ENCODE measurements at regions not wholly inside any gene's neighbourhood (a gene's known extent, or its start where the extent isn't known, plus 50 kb on each side); places are given as distances from the start of the nearest gene placed in this dataset.

DNA sequence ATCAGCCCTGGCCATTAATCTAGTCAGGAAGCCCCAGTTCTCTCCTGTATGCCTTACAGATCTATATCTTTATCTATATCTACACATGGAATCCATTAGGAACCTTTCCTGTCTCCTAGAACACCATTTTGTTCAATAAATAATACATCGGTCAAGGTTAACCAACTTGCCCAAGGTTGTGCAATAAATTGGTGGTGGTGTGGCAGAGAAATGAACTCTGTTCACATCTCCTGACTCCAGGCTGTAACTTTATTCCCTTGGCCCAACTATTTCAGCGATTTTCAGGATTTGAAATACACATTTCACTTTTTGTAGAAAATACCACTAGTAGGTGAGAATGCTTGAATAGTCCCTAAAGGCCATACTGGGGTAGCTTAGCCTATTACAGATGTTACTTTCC lies 712.5 kb upstream of the FZD8 start:
- no peak for DNase-seq

DNA sequence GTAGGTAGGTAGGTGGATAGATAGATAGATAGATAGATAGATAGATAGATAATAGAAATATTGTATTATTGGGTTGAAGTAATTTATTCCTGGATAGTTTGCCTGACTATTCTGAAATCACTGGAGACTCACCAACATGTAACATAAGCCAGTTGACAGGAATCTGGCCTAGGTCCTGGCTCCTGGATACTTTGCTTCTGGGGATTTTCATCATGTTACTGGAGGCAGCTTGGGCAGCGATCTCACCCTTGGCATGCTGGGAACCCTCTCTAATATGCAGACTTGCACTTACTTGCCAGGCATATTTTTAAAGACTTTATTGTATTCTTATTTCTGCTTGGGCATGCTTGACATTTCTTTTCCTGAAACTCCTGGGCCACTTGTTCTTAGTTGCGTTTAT lies 709.1 kb upstream of the FZD8 start:
- DNase-seq: no peak

DNA sequence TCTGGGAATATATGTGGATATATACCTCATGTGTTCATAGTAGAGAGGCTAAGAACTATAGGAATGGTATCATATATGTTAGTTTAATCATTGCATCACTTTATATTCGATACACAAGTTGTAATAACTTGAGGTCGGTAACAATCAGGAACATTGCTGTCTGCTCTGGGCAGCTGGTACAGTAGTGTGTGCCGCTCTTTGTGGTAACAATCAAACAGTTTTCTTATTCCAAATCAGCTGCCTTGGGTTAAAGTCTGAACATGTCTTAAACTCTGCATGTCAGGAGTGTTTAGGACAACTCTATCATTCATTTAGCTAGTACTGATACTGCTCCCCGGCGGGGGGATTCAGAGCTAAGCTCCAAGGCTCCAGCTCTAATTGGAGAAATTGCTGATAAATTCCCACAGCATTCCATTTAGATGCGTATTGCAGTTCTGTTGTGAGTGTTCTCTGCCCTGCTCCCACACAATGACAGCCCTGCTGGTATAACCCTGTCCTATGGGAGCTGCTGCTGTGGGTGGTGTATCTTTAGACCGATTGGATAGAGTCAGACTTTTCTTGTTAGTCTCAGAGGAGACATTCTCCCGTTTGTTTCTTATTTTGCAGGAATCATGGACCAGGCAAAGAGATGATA lies 707.5 kb upstream of the FZD8 start:
- no peak for DNase-seq

DNA sequence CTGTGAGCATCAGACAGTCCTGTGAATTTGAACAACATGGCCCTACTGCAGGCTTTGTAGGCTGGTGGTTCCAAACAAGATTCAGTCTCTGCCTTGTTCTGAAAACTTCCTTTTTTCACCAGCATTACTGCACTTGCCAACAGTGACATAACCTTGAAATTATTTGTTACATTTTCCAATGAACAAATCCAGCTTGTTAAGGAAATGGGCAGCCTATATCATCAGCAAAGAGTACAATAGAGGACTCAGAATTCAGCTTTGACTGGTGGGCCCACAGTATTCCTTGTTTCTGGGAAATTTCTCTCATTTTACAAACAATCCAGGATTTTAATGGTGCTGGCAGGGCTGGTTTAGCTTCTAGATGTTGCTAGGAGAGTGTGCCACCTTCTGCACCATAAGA lies 703.7 kb upstream of the FZD8 start:
- DNase-seq: no peak

DNA sequence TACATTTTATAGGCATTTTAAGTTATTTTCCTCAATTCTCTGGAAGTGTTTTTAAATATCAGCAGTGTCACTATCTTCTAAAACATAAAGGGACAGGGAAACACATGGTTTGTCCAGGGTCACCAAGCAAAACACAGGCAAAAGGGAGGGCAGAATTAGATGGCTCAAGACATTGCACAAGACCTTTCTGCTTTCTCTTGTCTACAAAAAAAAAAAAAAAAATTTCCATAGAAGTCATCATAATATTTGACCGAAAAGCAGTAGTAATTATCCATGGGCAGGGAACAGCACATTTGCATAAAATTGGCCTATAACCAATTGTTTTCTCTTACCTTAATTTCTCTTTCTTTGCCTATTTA lies 703.1 kb upstream of the FZD8 start:
- DNase-seq: no peak

DNA sequence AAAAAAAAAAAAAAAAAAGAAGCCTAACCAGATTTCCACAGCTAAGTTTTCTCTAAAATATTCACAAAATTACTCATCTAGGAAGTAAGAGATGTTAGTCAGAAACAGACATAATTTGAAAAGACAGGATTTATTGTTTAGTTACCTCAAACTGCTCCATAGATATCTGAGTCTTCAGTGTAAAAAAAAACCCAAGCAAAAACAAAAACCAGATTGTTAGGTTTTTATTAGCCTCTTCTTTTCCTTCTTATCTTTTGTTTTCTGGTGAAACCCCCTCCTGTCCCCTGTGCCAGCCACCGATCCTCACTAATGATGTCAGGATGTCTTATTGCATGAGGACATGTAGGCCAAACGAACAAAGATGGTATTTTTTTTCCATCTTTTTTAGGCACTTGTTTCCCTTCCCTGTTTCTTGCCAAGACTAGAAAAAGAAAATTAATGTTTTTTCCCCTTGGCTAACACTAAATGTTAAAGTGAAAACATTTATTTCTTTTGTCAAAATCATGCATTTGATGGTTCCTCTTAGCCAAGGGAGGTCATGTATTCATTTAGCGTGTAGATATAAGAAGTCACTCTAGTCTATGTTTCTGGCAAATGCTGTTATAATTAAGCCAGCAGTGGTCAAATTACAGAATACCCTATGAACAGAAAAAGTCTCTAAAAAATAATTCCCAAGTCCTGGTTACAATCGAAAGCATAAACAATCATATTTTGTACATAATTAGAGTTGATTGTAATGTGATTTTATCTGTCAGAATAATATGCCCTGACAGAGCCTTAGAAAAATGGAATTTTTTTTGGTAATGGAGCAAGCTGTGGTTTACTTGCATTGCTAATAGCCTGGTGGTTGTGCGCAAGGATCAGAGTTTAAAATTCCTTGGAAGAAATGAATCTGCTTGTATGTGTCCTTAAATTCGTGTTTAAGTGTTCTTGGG lies 702.4 kb upstream of the FZD8 start:
- no peak for DNase-seq

DNA sequence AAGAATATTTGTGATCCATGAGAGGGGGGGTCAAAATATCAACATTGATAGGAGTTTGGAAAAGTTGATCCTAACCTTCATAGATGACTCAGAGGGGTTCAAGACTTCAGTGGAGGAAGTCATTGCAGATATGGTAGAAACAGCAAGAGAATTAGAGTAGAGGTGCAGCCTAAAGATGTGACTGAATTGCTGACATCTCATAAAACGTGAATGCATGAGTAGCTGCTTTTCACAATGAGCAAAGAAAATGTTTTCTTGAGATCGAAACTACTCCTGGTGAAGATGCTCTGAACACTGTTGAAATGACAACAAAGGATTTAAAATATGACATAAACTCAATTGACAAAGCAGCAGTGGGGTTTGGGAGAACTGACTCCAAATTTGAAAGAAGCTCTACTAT lies 700.7 kb upstream of the FZD8 start:
- DNase-seq: no peak

DNA sequence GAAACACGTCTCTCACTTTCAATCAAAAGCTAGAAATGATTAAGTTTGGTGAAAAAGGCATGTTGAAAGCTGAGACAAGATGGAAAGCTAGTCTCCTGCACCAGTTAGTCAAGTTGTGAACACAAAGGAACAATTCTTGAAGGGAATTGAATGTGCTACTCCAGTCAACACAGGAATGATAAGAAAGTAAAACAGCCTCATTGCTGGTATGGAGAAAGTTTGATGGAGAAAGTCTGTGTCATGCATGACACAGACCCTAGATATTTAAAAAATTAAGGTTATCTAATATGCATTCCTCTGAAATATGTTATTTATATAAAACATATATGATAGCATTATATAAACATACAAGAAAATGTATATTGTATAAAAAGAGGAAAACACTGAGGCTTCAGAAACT lies 699.4 kb upstream of the FZD8 start:
- DNase-seq: no peak

DNA sequence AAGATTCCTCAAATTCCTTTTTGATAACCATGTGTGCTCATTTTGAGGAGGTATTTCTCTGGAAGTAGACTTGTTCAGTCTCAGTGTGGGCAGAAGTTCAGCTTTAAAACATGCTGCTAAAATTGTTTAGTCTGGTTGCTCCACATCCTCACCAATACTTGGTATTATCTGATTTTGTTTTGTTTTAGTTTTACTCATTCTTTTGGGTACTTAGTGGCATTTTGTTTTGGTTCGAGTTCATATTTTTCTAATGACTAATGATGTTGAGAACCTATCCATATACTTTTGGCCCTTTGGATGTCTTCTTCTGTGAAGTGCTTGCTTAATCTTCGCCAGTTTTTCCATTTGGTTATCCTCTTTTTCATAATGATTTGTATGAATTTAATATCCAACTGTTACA lies 694.2 kb upstream of the FZD8 start:
- DNase-seq: no peak

DNA sequence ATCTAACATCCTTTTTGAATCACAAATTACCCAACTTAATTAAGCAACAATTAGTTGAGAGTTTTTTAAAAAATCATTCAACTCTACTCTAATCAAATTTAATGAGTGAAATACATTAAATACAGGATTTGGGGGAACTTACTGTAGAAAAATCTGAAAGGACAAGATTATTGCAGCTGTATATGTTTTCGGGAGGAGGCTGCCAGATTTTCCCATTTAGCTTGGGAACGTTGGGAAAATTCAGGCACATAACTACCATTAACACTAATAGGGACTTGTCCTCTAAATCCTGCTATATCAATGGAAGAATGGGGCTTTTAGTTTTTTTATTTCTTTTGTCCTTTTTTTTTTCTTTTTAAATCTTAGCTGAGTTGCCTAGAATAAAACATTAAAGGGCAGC lies 691.4 kb upstream of the FZD8 start:
- DNase-seq: no peak

DNA sequence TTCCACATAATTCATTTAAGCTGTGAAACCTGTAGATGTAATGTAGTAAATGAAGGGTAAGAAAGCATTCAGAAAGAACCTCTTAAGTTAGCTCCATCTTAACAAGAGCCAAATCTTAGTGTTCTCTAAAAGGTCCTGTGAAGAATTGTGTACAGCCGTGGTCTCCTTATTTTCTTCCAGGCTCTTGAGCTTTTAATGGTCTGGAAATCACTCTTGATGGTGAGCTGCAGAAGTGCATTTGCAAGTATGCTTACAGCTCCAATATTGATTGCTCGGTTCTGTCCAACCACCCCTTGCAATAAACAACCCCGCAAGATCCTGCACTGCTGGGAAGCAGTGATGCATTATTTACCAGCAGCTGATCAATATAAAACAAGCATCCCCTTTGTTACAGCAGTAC lies 690.8 kb upstream of the FZD8 start:
- DNase-seq: no peak

DNA sequence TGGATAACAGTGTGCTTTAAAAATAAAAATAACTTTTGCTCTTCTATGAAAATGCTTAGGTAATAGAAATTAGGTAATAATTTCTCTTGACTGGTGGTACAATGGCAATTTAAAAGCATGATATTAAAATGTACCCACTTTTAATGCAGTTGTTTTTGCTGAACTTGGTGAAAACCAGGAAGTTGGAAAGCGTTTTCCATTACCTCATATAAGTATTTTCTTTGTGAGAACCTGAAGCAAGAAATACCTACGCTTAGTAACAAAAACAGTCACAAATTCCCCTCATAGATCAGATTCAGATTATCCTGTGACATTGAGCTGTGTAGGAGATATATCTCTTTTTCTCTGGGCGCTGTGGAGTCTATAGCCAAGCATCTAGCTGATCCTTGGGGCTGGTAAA lies 689.0 kb upstream of the FZD8 start:
- no peak for DNase-seq

DNA sequence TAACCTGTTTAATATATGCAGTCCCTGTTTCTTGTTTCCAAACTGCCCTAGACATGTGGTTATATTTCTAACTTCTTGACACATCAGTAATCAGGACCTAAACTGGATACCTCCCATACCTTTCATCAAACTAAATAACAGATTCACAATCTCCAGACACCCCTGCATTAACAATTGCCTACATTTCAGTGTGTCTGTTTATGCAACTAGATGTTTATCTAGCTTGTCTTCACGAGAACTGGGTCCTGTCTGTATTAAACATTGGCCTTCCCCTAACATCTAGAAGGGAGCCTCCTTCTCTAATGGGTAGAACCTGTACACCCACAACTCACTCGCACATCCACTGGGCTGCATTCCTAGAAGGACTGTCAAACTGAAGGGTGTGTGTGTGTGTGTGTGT lies 683.7 kb upstream of the FZD8 start:
- no peak for DNase-seq

DNA sequence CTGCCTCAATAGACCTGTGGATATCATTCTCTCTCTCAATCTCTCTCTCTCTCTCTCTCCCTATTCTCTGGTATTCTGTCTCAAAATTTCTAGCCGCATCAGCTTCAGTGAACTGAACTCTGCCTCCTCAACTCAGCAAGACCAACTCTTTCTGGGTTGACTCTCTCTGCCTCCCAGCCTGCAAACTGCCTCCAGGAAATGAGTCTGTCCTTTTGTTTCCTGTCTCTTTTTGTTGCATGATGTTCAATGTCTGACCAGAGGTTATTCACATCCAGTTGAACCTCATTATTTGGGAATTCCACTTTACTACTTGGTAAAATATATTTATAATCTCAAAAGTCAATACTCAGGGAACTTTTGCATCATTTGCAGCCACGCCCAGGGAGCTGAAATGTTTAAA lies 682.7 kb upstream of the FZD8 start:
- no peak for DNase-seq

DNA sequence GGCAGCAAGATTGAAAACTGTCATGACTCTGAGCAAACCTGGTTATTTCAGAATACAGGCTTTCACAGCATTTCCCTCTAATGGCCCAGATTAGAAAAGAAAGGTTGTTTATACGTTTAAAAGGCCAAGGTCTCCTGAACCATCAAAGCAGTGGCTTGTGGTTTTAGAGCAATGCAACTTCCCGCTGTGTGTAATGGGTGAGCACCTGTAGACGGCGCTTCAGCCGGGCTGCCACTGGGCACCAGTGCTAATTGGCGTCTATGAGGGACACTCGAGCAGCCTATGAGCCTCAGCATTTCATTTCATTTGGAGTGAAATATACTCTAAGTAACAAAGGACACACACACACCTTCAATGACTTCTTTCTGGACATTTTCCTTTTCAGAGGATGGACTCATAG lies 671.0 kb upstream of the FZD8 start:
- no peak for DNase-seq

DNA sequence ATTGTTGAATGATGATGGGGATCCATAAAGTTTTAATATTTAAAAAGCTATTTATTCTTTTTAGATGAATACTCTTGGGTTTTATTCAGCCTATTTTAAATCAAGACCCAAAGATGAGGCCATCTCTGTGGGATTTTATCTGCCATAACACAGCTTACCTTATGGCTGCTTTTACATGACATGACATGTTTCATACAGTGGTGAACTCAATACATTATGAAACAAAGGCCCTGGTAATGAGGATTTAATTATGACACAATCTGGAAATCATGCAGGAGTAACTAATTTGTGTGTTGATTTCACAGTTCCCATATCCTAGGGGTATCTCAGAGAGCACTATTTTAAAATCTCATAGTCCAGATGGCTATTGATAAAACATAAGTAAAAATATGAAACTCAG lies 661.8 kb upstream of the FZD8 start:
- DNase-seq: no peak

DNA sequence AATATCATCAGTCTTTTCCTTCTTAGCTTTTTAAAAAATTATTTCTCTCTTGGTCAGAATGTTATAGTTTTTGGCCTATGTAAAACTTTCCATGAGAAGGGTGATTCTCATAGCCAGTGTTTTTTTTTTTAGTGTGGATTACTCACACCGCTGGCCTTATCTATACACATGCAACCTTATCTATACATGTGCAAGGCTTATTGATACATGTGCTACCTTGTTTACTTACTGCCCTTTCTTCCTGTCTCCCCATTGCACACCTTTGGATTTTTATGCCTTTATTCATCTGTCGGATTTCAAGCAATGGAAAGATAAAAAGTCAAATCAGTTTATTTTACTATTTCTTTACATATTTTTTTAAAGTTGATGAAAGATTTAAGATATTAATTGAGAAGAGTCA lies 660.0 kb upstream of the FZD8 start:
- no peak for DNase-seq

DNA sequence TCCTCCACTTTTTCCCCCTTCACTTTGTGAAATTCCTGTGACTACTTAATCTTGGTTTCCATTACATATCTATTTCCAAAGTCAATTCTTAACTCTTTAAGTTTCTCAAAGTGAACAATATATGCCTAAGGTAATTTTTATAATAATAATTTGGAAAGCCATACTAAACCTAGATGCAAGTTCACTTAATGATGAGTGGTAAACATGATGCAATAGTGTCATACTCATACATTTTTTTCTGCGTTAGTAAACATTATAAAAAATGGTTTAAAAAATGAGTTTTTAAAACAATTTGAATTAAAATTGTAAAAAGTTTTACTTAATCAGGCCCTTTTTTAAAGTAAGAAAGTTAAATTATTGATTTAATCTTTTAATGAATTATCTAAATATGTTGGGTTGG lies 659.4 kb upstream of the FZD8 start:
- no peak for DNase-seq

DNA sequence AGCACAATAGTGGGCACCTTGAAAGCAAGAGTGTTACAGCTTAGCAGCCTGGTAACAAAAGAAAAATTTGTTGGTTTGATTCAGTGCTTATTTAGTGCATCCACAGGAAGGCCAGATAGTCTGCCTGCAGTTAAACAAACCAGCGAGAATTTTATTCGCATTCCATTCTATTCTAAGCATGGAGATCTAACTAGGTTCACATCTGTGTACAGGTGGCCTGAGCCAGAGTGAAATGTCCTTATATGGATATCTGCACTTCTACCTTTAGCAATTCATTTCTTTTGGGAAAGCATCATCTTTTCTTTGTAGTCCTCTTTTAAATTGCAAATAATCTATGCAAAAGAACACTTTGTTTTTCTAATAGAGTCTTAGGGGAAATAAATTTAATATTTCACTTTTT lies 659.0 kb upstream of the FZD8 start:
- no peak for DNase-seq

DNA sequence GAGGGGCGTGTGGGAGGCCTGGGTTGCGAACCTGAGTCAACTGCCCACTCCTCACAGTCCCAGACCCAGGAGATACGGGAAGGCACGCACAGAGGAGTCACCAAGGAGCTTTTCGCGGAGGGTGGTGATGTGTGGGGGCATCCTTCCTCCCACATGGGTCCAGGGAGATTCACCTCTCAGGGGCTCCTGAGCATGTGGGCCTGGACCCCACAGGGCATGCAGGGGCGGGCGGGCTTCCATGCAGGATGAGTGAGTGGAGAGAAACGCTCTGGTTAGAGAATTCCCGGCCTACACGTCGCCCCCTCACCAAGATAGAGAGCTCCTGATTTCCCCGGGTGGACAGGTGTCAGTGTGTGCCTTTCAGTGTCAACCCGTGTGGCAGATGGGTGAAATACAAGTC lies 641.7 kb upstream of the FZD8 start:
- no peak for DNase-seq

DNA sequence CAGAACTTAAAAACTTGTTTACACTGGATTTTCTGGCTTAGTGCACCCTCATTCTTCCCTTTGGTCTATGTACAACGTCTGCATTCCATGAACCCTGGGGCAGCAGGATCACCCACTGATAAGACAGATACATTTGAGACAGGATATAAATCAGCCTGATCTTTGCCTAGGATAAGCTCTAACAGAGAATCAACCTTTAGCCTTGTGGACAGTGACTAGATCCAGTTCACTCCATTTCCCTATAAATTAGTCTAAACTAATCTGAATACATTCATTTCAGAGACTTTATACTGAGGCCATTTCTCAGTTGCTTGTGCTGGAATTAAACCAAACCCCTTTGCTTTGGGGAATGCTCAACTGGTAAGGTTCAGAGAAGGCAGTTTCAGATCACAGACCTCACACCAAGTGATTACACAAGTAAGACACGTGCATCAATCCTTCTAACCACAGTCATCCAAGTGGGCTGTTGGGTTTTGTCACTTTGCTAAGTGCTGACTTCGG lies 639.8 kb upstream of the FZD8 start:
- no peak for DNase-seq

DNA sequence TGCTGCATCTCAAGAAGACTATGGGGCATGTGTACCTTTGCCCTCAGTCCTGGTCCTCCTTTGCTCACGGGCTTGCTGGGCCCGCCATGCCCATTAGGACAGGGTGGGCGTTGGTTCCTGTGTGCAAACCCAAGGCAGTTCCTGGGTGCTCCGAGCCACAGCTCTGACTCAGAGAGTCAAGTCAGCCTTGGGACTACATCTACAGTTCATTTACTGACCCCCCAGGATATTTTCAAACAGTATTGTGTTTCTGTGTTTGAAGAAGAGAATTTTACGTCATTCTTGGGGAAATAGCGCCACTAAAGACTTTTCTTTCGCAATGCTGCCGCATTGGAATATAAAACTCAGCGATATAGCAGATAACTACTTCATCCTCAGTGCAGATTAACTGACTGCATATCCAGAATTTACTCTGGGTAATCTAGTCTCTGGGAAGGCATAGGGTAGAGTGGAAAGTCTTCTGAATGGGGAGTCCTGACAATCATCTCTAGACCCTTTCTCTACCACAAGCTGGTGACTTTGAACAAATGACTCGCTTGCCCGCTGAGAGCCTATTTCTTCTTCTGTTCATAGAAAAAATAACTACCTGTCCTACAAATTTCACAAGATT lies 638.9 kb upstream of the FZD8 start:
- no peak for DNase-seq

DNA sequence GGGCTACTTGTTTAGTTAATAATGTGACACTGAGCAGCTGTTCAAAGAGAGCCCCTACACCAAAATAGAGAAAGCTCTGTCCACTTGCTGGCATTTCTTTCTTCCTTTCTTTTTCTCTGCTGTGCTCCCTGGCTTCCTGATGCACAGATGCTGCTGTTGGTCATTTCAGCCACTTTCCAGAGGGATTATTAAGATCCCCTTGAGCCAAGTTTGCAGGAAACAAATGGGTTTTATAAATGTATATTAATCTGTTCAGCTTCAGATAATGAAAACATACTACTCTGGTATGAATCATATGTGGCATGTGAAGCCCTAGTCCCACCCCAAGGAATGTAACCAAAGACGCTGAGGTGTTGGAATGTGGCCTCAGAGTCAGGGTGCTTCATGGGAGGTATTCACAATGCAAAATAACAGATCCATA lies 638.2 kb upstream of the FZD8 start:
- no peak for DNase-seq

DNA sequence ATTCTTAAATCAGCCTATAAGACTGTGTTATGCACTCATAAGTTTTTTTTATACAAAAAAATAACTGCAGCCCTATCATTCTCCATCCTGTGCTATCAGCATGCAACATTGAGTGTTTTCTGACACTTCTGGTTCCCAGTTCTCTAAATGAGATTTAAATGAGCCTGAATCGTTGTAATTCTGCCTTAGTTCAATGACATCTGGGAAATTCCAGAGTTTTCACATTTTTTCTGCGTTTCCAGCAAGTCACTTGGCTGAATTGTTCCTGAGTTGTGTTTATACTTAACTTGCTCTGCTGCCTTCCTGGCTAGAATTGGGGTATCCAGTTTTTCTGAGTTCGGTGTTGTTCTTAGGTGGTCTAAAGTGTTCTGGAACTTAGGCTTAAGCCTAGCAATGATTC lies 636.1 kb upstream of the FZD8 start:
- no peak for DNase-seq

Data from CD4-positive, alpha-beta T cell treated with Interleukin-4 for 4 hours (primary cell).